IMR-90 (cell line): ENCODE measurements at regions not wholly inside any gene's neighbourhood (a gene's known extent, or its start where the extent isn't known, plus 50 kb on each side); places are given as distances from the start of the nearest gene placed in this dataset.

Source experiments
- ATAC-seq: fragments of 200-7000 bp; cut with Tn5 transposase; 2 replicates; pipeline ENCODE4 v1.9.1; 2020; ENCODE audit warnings: low read depth, mild to moderate bottlenecking, moderate library complexity
- BruUV-seq: library from RNA; stranded (reverse); fragments of 400-500 nt; replicated peaks from 2 replicates; lab custom pipeline; 2021; lab: Mats Ljungman, UMichigan
- CTCF ChIA-PET: fragments of 300-600 bp; formaldehyde crosslinking; extraction: SDS; loops from one replicate; lab custom pipeline; 2021; ENCODE audit warnings: antibody characterized with exemption; lab: Yijun Ruan, JAX
- POLR2A ChIA-PET: fragments of 300-600 bp; sonication (Branson Sonifier 250); formaldehyde crosslinking; loops from one replicate; lab custom pipeline; 2022; ENCODE audit warnings: antibody characterized with exemption; ENCODE audit not compliant: unreplicated experiment; lab: Charles Lee
- DNase-seq: peaks from one replicate; pipeline ENCODE4 v3.0.0; 2013
- H2AFZ ChIP-seq: replicated peaks from 2 replicates; pipeline ENCODE3; 2013; ENCODE audit warnings: low read length, mild to moderate bottlenecking; ENCODE audit not compliant: poor library complexity
- H2AK5ac ChIP-seq: 2 replicates; pipeline ENCODE4 v1.6.1; 2013; ENCODE audit warnings: low read depth, low read length, inconsistent platforms
- H2AK9ac ChIP-seq: replicated peaks from 2 replicates; pipeline ENCODE3; 2013; ENCODE audit warnings: mild to moderate bottlenecking, low read depth, low read length, moderate library complexity; ENCODE audit not compliant: poor library complexity
- H2BK120ac ChIP-seq: 2 replicates; pipeline ENCODE4 v1.6.1; 2013; ENCODE audit warnings: low read depth, low read length, inconsistent platforms
- H2BK15ac ChIP-seq: 3 replicates; pipeline ENCODE4 v1.6.1; 2013; ENCODE audit warnings: low read depth, low read length, inconsistent platforms
- H2BK20ac ChIP-seq: 2 replicates; pipeline ENCODE4 v1.6.1; 2013; ENCODE audit warnings: low read depth, mild to moderate bottlenecking, inconsistent platforms, low read length, moderate library complexity
- H2BK5ac ChIP-seq: 2 replicates; pipeline ENCODE4 v1.6.1; 2013; ENCODE audit warnings: mild to moderate bottlenecking, low read depth, low read length, inconsistent platforms; ENCODE audit not compliant: poor library complexity, severe bottlenecking
- H3K14ac ChIP-seq: replicated peaks from 2 replicates; pipeline ENCODE4 v1.6.1; 2013; ENCODE audit warnings: low read depth, low read length, inconsistent platforms
- H3K18ac ChIP-seq: 2 replicates; pipeline ENCODE4 v1.6.1; 2013; ENCODE audit warnings: low read depth, low read length, control low read depth
- H3K23ac ChIP-seq: 2 replicates; pipeline ENCODE4 v1.6.1; 2013; ENCODE audit warnings: low read depth, low read length, inconsistent platforms
- H3K27ac ChIP-seq: 2 replicates; pipeline ENCODE4 v1.5.1; 2013; ENCODE audit warnings: mild to moderate bottlenecking, control low read depth, low read length; ENCODE audit not compliant: insufficient read depth
- H3K27me3 ChIP-seq: 2 replicates; pipeline ENCODE4 v1.6.1; 2013; ENCODE audit warnings: low read length; ENCODE audit not compliant: control insufficient read depth, insufficient read depth
- H3K36me3 ChIP-seq: 2 replicates; pipeline ENCODE4 v1.6.1; 2013; ENCODE audit warnings: low read length, mixed read lengths; ENCODE audit not compliant: control insufficient read depth, insufficient read depth
- H3K4ac ChIP-seq: 2 replicates; pipeline ENCODE4 v1.6.1; 2013; ENCODE audit warnings: low read depth, low read length, inconsistent platforms
- H3K4me1 ChIP-seq: 2 replicates; pipeline ENCODE4 v1.6.1; 2013; ENCODE audit warnings: low read length, mixed read lengths; ENCODE audit not compliant: control insufficient read depth, insufficient read depth
- H3K4me2 ChIP-seq: 2 replicates; pipeline ENCODE4 v1.6.1; 2013; ENCODE audit warnings: low read depth, mild to moderate bottlenecking, control low read depth, low read length, moderate library complexity
- H3K4me3 ChIP-seq: 2 replicates; pipeline ENCODE4 v1.5.1; 2013; ENCODE audit warnings: low read depth, mild to moderate bottlenecking, control low read depth, low read length, moderate library complexity; ENCODE audit not compliant: insufficient read depth
- H3K56ac ChIP-seq: 2 replicates; pipeline ENCODE4 v1.6.1; 2013; ENCODE audit warnings: low read length, inconsistent platforms; ENCODE audit not compliant: insufficient read depth; ENCODE audit errors: extremely low read depth
- H3K79me1 ChIP-seq, 2 experiments: 2 replicates each; pipeline ENCODE4 v1.6.1; 2013; ENCODE audit warnings: low read length in 2 of 2, inconsistent platforms in 1 of 2, low read depth in 1 of 2
- H3K9ac ChIP-seq: 2 replicates; pipeline ENCODE4 v1.6.1; 2013; ENCODE audit warnings: low read depth, low read length, control low read depth
- H3K9me1 ChIP-seq: 2 replicates; pipeline ENCODE4 v1.6.1; 2013; ENCODE audit warnings: low read length, inconsistent platforms; ENCODE audit not compliant: insufficient read depth
- H3K9me3 ChIP-seq: 2 replicates; pipeline ENCODE4 v1.6.1; 2013; ENCODE audit warnings: low read length; ENCODE audit not compliant: control insufficient read depth, insufficient read depth
- H4K20me1 ChIP-seq: 2 replicates; pipeline ENCODE4 v1.6.1; 2013; ENCODE audit warnings: low read length, inconsistent platforms; ENCODE audit not compliant: insufficient read depth
- H4K5ac ChIP-seq: 2 replicates; pipeline ENCODE4 v1.6.1; 2013; ENCODE audit warnings: mild to moderate bottlenecking, low read depth, low read length, control low read depth
- H4K8ac ChIP-seq, 2 experiments: 2 replicates each; pipeline ENCODE4 v1.6.1; 2013; ENCODE audit warnings: low read depth in 2 of 2, low read length in 2 of 2, control low read depth in 1 of 2, inconsistent platforms in 1 of 2
- H4K91ac ChIP-seq: 2 replicates; pipeline ENCODE4 v1.6.1; 2013; ENCODE audit warnings: low read depth, low read length, inconsistent platforms; ENCODE audit not compliant: insufficient read depth
- SMC3 ChIP-seq: fragments of 150-350 bp; IDR thresholded peaks from 2 replicates; pipeline ENCODE4 v1.6.1; 2016; ENCODE audit warnings: low read depth, mild to moderate bottlenecking, antibody characterized with exemption, low read length, moderate library complexity
- WGBS, 2 experiments: methylation state at CpG; one replicate each; pipeline versions ENCODE4 v1.1.5 to v1.1.7; 2013; ENCODE audit warnings: missing lambda C conversion rate in 2 of 2; ENCODE audit not compliant: insufficient read length in 1 of 2; ENCODE audit errors: extremely low coverage in 2 of 2; 5-methylcytosine and 5-hydroxymethylcytosine counted together
- dilution Hi-C: fragments of 300-500 bp; cut with HindIII; formaldehyde crosslinking; loops from one replicate; pipeline ENCODE4 v1.14.3; 2018; ENCODE audit warnings: low sequenced_read_pairs; ENCODE audit not compliant: unreplicated experiment
- in situ Hi-C: fragments of 300-500 bp; cut with MboI; formaldehyde crosslinking; loops from 3 replicates; pipeline ENCODE4 v1.14.3; 2019; ENCODE audit warnings: low sequenced_read_pairs, inconsistent platforms, mixed read lengths
- intact Hi-C: fragments of 100-400 bp; cut with micrococcal nuclease; formaldehyde crosslinking; loops from 2 replicates; pipeline ENCODE4 v1.10.0; 2022

DNA sequence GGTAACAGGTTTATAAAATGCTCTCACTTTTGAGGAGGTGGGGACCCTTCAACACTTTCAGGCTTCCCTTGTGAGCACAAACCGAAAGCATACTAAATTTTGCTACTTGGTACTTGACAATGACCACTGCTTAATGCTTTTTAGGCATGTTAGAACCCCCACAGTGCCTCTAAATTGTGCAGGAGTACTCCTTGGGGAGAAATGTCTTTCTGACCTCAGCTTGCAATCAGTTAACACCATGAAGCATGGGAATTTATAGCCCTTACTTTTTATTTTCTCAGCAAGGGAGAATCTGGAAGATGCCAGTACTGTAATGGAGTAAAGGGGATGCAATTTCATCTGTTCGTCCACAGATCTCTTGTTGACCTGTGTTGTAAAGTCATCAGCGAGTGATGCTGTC lies 308.9 kb upstream of the TBC1D5 start:
- Histone ChIP-seq H2BK15ac (no peak overlapping the region), H2AFZ (no peak overlapping the region), H4K5ac (no peak overlapping the region), H2BK5ac (no peak overlapping the region), H3K9me1 (no peaks in the 10 kb centered on the region), H3K14ac (no peak overlapping the region), H3K36me3 (no peaks in the 10 kb centered on the region), H3K4me1 (no peaks in the 10 kb centered on the region), H2BK20ac (no peak overlapping the region), H3K23ac (no peak overlapping the region), H3K79me1 (no peaks in the 10 kb centered on the region), H3K4me3 (no peak overlapping the region), H3K56ac (no peak overlapping the region), H3K4ac (no peak overlapping the region), H2AK5ac (no peak overlapping the region), H3K4me2 (no peak overlapping the region), H4K8ac (no peak overlapping the region), H4K91ac (no peak overlapping the region), H2BK120ac (no peak overlapping the region), H3K18ac (no peak overlapping the region), H3K27ac (no peak overlapping the region), H3K27me3 (no peaks in the 10 kb centered on the region), H4K20me1 (no peaks in the 10 kb centered on the region), H3K9me3 (no peaks in the 10 kb centered on the region), H2AK9ac (no peak overlapping the region), H3K9ac (no peak overlapping the region)
- TF ChIP-seq SMC3 = no peak
- intact Hi-C loops = no loop called here
- dilution Hi-C loops = no loop called here
- no peak for ATAC-seq
- ChIA-PET CTCF (no interaction called here), POLR2A (no interaction called here)
- no TSS peak for BruUV-seq
- no CpG with 5 or more reads among the region's 3 CpGs for WGBS, 2 experiments
- DNase-seq = no peak
- in situ Hi-C loops = no loop called here
